HepG2 (cell line): ENCODE measurements at regions not wholly inside any gene's neighbourhood (a gene's known extent, or its start where the extent isn't known, plus 50 kb on each side); places are given as distances from the start of the nearest gene placed in this dataset.

Source experiments
- ATAC-seq: fragments of 200-7000 bp; cut with Tn5 transposase; 3 replicates; pipeline ENCODE4 v1.9.1; 2020; ENCODE audit warnings: mild to moderate bottlenecking, moderate library complexity
- BruUV-seq: library from RNA; stranded (reverse); fragments of 400-500 nt; replicated peaks from 2 replicates; lab custom pipeline; 2021; lab: Mats Ljungman, UMichigan
- CTCF ChIA-PET: fragments of 300-600 bp; formaldehyde crosslinking; extraction: SDS; loops from one replicate; lab custom pipeline; 2021; ENCODE audit warnings: low total read pairs, inconsistent platforms, low intra/inter-chr PET ratio; lab: Yijun Ruan, JAX
- POLR2A ChIA-PET: fragments of 350-600 bp; sonication (Branson Sonifier 250); formaldehyde crosslinking; loops from one replicate; lab custom pipeline; 2020; ENCODE audit warnings: antibody characterized with exemption, inconsistent platforms; lab: Yijun Ruan, JAX
- DNase-seq: peaks from one replicate; pipeline ENCODE4 v3.0.0-alpha.2; 2015; ENCODE audit warnings: low spot score
- FAIRE-seq: peaks from 3 replicates; lab custom pipeline; 2011; peaks lifted over from hg19 to GRCh38; lab: Jason Lieb, UNC
- H2AFZ ChIP-seq: one replicate; pipeline ENCODE4 v1.6.1; 2011; ENCODE audit warnings: low read length, inconsistent platforms
- H3K27ac ChIP-seq: fragments of 300-600 bp; 3 replicates; pipeline ENCODE4 v1.8.0; 2011; ENCODE audit warnings: mixed run types, mild to moderate bottlenecking, mixed read lengths, low read length, inconsistent platforms; ENCODE audit not compliant: insufficient read depth; ENCODE audit errors: extremely low read length
- H3K27me3 ChIP-seq, 2 experiments: fragments of 200-600 bp in 1 of 2; 2 replicates in 1 of 2; 3 replicates in 1 of 2; pipeline versions ENCODE4 v1.6.0 to v1.8.0; 2011; ENCODE audit warnings: low read length in 2 of 2, mild to moderate bottlenecking in 2 of 2, moderate library complexity in 2 of 2, inconsistent platforms in 1 of 2; ENCODE audit not compliant: insufficient read depth in 2 of 2, control insufficient read depth in 1 of 2
- H3K36me3 ChIP-seq, 2 experiments: fragments of 200-600 bp in 1 of 2; replicated peaks in 1 of 2; 2 replicates in 1 of 2; 3 replicates in 1 of 2; pipeline versions ENCODE4 v1.5.1 to v1.8.0; 2011; ENCODE audit warnings: low read length in 2 of 2, inconsistent platforms in 1 of 2; ENCODE audit not compliant: insufficient read depth in 2 of 2, control insufficient read depth in 1 of 2
- H3K4me1 ChIP-seq: 2 replicates; pipeline ENCODE4 v1.5.1; 2012; ENCODE audit warnings: low read length, inconsistent platforms; ENCODE audit not compliant: insufficient read depth
- H3K4me2 ChIP-seq: 2 replicates; pipeline ENCODE4 v1.6.0; 2011; ENCODE audit warnings: low read depth, low read length, inconsistent platforms
- H3K4me3 ChIP-seq, 3 experiments: fragments of 200-600 bp in 1 of 3; sonication (generic), shearing (Covaris generic) in 1 of 3; replicated peaks in 1 of 3; 2 replicates each; pipeline ENCODE4 v1.5.1; 2011 to 2016; ENCODE audit warnings: low read length in 3 of 3, inconsistent platforms in 2 of 3, low read depth in 2 of 3, mild to moderate bottlenecking in 2 of 3, control low read depth in 1 of 3, mixed read lengths in 1 of 3; ENCODE audit not compliant: insufficient read depth in 1 of 3
- H3K79me2 ChIP-seq: one replicate; pipeline ENCODE4 v1.6.1; 2011; ENCODE audit warnings: low read length, inconsistent platforms; ENCODE audit not compliant: insufficient read depth
- H3K9ac ChIP-seq: 2 replicates; pipeline ENCODE4 v1.6.0; 2011; ENCODE audit warnings: mild to moderate bottlenecking, low read depth, low read length, inconsistent platforms; ENCODE audit not compliant: insufficient read depth
- H3K9me3 ChIP-seq: 2 replicates; pipeline ENCODE4 v1.5.1; 2012; ENCODE audit warnings: mild to moderate bottlenecking, low read length
- H4K20me1 ChIP-seq: 2 replicates; pipeline ENCODE4 v1.6.0; 2011; ENCODE audit warnings: inconsistent platforms, mild to moderate bottlenecking, low read length, moderate library complexity; ENCODE audit not compliant: insufficient read depth
- HDAC1 ChIP-seq: sonication (generic); formaldehyde crosslinking; IDR thresholded peaks from 2 replicates; pipeline ENCODE4 v1.5.1; 2020; ENCODE audit warnings: mild to moderate bottlenecking, missing genetic modification reagents
- PHF5A ChIP-seq: IDR thresholded peaks from one replicate; pipeline ENCODE4 v1.6.1; 2018; ENCODE audit warnings: low read depth, missing genetic modification reagents; ENCODE audit not compliant: unreplicated experiment
- RFX5 ChIP-seq: IDR thresholded peaks from 2 replicates; pipeline ENCODE4 v1.6.1; 2011; ENCODE audit warnings: low read depth, low read length, improper control_type of control experiment
- TAF15 ChIP-seq: fragments of 200-400 bp; formaldehyde crosslinking; IDR thresholded peaks from one replicate; pipeline ENCODE4 v1.6.1; 2018; ENCODE audit warnings: mild to moderate bottlenecking, low read depth, low read length; ENCODE audit not compliant: poor library complexity, severe bottlenecking
- ZNF20 ChIP-seq: sonication (generic); formaldehyde crosslinking; IDR thresholded peaks from 2 replicates; pipeline ENCODE4 v1.4.0; 2020; ENCODE audit warnings: mild to moderate bottlenecking, moderate library complexity, missing genetic modification reagents
- ZNF230 ChIP-seq: sonication (generic); formaldehyde crosslinking; IDR thresholded peaks from 2 replicates; pipeline ENCODE4 v1.4.0; 2020; ENCODE audit warnings: mild to moderate bottlenecking, missing genetic modification reagents
- ZNF614 ChIP-seq: IDR thresholded peaks from 2 replicates; pipeline ENCODE4 v1.6.1; 2018; ENCODE audit warnings: missing biosample characterization, missing genetic modification reagents, inconsistent platforms, borderline replicate concordance
- ZNF709 ChIP-seq: sonication (generic); formaldehyde crosslinking; IDR thresholded peaks from 2 replicates; pipeline ENCODE4 v1.5.0; 2020; ENCODE audit warnings: mild to moderate bottlenecking, missing genetic modification reagents
- ZNF713 ChIP-seq: sonication (generic); formaldehyde crosslinking; IDR thresholded peaks from 2 replicates; pipeline ENCODE4 v1.4.0; 2020; ENCODE audit warnings: mild to moderate bottlenecking, missing genetic modification reagents
- WGBS: methylation state at CpG from one replicate; pipeline ENCODE4 v1.1.6; 2017; ENCODE audit warnings: low lambda C conversion rate; 5-methylcytosine and 5-hydroxymethylcytosine counted together
- in situ Hi-C: cut with HindIII; loops from 2 replicates; pipeline ENCODE4 v1.10.0; 2017; ENCODE audit warnings: low pct_unique_long_range_greater_than_20kb; ENCODE audit not compliant: extremely low pct_ligation_motif_present
- intact Hi-C: fragments of 100-400 bp; cut with micrococcal nuclease; formaldehyde crosslinking; loops from one replicate; pipeline ENCODE4 v1.10.0; 2022; ENCODE audit not compliant: unreplicated experiment
- TF ChIP-seq, protein P1 (sequence below): sonication (generic); formaldehyde crosslinking; IDR thresholded peaks from 2 replicates; pipeline ENCODE4 v1.5.0; 2020; ENCODE audit warnings: missing genetic modification reagents
- TF ChIP-seq, protein P2 (sequence below): sonication (generic); formaldehyde crosslinking; IDR thresholded peaks from 2 replicates; pipeline ENCODE4 v1.9.0; 2021; ENCODE audit warnings: missing genetic modification reagents, mild to moderate bottlenecking, borderline replicate concordance
- TF ChIP-seq, protein P3 (sequence below): IDR thresholded peaks from 2 replicates; pipeline ENCODE4 v1.6.1; 2012; ENCODE audit warnings: low read depth, low read length, improper control_type of control experiment
- TF ChIP-seq, protein P4 (sequence below): fragments of 450-650 bp; IDR thresholded peaks from 2 replicates; pipeline ENCODE4 v1.6.1; 2017
- TF ChIP-seq, protein P5 (sequence below): sonication (generic); formaldehyde crosslinking; conservative IDR thresholded peaks from 2 replicates; pipeline ENCODE4 v1.4.0; 2020; ENCODE audit warnings: missing genetic modification reagents
- TF ChIP-seq, protein P6 (sequence below): IDR thresholded peaks from 2 replicates; pipeline ENCODE4 v1.6.1; 2016; ENCODE audit warnings: low read depth

DNA sequence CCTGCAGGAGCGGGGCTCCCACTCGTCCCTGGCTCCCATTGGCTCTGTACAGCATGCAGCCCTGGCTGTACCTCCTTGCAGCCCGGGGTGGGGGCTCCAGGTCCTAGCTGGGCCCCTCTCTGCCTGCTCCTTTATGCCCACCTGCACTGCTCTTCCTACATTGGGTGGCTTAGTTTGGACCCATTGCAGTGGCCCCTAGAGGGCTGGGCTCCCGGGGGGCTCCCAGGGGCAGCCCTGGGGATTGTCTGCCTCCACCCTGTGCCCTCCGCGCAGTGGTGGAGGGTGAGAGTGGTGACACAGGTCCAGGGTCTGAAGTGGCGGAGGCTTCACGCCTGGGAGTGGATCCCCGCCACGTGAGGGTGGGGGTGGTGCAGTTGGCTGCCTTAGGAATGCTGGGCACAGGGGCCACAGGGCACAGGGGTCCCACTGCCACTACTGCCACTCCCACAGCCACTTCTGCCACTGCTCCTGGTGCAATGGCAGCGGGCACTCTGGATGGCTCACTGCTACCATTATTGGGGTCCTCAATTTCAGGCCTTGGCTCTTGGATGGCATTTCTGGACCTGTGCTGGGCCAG, 177.1 kb downstream of the ARL4A start (continued):
- TF ChIP-seq, protein P1, sequence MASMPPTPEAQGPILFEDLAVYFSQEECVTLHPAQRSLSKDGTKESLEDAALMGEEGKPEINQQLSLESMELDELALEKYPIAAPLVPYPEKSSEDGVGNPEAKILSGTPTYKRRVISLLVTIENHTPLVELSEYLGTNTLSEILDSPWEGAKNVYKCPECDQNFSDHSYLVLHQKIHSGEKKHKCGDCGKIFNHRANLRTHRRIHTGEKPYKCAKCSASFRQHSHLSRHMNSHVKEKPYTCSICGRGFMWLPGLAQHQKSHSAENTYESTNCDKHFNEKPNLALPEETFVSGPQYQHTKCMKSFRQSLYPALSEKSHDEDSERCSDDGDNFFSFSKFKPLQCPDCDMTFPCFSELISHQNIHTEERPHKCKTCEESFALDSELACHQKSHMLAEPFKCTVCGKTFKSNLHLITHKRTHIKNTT (CRISPR knock-in tag): no peak
- TF ChIP-seq ZNF709 (CRISPR knock-in tag) (no peak), ZNF614 (CRISPR knock-in tag) (no peak), HDAC1 (CRISPR knock-in tag) (no peak), TAF15 (no peak)
- TF ChIP-seq, all 625 proteins: peak for 0

DNA sequence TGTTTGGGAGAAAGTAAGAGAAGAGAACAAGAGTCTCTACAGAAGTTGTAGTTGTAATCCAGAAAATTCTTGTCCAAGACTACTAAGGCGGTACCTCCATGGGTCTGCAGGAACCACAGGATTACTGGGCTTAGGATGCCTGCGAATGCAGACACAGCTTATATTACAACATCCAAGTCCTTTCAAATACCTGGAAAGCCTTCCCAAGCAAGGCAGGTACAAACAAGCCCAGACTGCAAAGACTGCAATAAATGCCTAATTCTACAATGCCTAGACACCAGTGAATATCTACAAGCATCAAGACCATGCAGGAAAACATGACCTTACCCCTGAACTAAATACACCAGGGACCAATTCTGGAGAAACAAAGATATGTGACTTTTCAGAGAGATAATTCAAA, 178.2 kb downstream of the ARL4A start:
- ATAC-seq (no peak), FAIRE-seq (no peak), DNase-seq (no peak)
- Histone ChIP-seq H4K20me1 (no peaks in the 10 kb centered on the region), H3K36me3 (no peaks in the 10 kb centered on the region), H3K4me2 (no peak overlapping the region), H3K79me2 (no peaks in the 10 kb centered on the region), H3K27ac (no peak overlapping the region), H3K4me3 (no peak overlapping the region), H3K27me3 (no peaks in the 10 kb centered on the region), H2AFZ (no peak overlapping the region), H3K9ac (no peak overlapping the region), H3K9me3 (no peaks in the 10 kb centered on the region), H3K4me1 (no peaks in the 10 kb centered on the region)
- in situ Hi-C loops (no loop called here), intact Hi-C loops (no loop called here)
- 44% methylated on average over 2 of the region's 2 CpGs for whole genome bisulfite sequencing
- CTCF ChIA-PET: no interaction called here
- no TSS peak for BruUV-seq
- POLR2A ChIA-PET: no interaction called here
- TF ChIP-seq ZNF20 (CRISPR knock-in tag) (no peak), ZNF713 (CRISPR knock-in tag) (no peak), RFX5 (no peak), PHF5A (CRISPR knock-in tag) (no peak), ZNF230 (no peak)
- TF ChIP-seq, protein P2, sequence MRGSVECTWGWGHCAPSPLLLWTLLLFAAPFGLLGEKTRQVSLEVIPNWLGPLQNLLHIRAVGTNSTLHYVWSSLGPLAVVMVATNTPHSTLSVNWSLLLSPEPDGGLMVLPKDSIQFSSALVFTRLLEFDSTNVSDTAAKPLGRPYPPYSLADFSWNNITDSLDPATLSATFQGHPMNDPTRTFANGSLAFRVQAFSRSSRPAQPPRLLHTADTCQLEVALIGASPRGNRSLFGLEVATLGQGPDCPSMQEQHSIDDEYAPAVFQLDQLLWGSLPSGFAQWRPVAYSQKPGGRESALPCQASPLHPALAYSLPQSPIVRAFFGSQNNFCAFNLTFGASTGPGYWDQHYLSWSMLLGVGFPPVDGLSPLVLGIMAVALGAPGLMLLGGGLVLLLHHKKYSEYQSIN (CRISPR knock-in tag): no peak
- TF ChIP-seq, protein P3, sequence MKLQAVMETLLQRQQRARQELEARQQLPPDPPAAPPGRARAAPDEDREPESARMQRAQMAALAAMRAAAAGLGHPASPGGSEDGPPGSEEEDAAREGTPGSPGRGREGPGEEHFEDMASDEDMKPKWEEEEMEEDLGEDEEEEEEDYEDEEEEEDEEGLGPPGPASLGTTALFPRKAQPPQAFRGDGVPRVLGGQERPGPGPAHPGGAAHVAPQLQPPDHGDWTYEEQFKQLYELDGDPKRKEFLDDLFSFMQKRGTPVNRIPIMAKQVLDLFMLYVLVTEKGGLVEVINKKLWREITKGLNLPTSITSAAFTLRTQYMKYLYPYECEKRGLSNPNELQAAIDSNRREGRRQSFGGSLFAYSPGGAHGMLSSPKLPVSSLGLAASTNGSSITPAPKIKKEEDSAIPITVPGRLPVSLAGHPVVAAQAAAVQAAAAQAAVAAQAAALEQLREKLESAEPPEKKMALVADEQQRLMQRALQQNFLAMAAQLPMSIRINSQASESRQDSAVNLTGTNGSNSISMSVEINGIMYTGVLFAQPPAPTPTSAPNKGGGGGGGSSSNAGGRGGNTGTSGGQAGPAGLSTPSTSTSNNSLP: no peak
- TF ChIP-seq, protein P4, sequence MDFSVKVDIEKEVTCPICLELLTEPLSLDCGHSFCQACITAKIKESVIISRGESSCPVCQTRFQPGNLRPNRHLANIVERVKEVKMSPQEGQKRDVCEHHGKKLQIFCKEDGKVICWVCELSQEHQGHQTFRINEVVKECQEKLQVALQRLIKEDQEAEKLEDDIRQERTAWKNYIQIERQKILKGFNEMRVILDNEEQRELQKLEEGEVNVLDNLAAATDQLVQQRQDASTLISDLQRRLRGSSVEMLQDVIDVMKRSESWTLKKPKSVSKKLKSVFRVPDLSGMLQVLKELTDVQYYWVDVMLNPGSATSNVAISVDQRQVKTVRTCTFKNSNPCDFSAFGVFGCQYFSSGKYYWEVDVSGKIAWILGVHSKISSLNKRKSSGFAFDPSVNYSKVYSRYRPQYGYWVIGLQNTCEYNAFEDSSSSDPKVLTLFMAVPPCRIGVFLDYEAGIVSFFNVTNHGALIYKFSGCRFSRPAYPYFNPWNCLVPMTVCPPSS: no peak
- TF ChIP-seq, protein P5, sequence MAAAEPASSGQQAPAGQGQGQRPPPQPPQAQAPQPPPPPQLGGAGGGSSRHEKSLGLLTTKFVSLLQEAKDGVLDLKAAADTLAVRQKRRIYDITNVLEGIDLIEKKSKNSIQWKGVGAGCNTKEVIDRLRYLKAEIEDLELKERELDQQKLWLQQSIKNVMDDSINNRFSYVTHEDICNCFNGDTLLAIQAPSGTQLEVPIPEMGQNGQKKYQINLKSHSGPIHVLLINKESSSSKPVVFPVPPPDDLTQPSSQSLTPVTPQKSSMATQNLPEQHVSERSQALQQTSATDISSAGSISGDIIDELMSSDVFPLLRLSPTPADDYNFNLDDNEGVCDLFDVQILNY (CRISPR knock-in tag): no peak
- TF ChIP-seq, protein P6, sequence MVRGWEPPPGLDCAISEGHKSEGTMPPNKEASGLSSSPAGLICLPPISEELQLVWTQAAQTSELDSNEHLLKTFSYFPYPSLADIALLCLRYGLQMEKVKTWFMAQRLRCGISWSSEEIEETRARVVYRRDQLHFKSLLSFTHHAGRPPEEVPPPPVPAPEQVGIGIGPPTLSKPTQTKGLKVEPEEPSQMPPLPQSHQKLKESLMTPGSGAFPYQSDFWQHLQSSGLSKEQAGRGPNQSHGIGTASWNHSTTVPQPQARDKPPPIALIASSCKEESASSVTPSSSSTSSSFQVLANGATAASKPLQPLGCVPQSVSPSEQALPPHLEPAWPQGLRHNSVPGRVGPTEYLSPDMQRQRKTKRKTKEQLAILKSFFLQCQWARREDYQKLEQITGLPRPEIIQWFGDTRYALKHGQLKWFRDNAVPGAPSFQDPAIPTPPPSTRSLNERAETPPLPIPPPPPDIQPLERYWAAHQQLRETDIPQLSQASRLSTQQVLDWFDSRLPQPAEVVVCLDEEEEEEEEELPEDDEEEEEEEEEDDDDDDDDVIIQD (CRISPR knock-in tag): no peak
